Panc1 (cell line): ENCODE measurements at regions not wholly inside any gene's neighbourhood (a gene's known extent, or its start where the extent isn't known, plus 50 kb on each side); places are given as distances from the start of the nearest gene placed in this dataset.

Experiments used
- ATAC-seq: fragments of 200-7000 bp; cut with Tn5 transposase; 2 replicates; pipeline ENCODE4 v1.9.1; 2020; ENCODE audit warnings: mild to moderate bottlenecking, moderate library complexity
- BruUV-seq: library from RNA; stranded (reverse); fragments of 400-500 nt; replicated peaks from 2 replicates; lab custom pipeline; 2021; lab: Mats Ljungman, UMichigan
- CTCF ChIA-PET: fragments of 300-600 bp; sonication (Branson Sonifier 250); formaldehyde crosslinking; loops from one replicate; lab custom pipeline; 2022; ENCODE audit warnings: antibody characterized with exemption; lab: Charles Lee
- POLR2A ChIA-PET: fragments of 300-600 bp; sonication (Branson Sonifier 250); formaldehyde crosslinking; loops from one replicate; lab custom pipeline; 2022; ENCODE audit warnings: antibody characterized with exemption; lab: Charles Lee
- DNase-seq: peaks from one replicate; pipeline ENCODE4 v3.0.0-alpha.2; 2010; ENCODE audit warnings: low read depth, low spot score
- H3K27ac ChIP-seq: 2 replicates; pipeline ENCODE4 v1.5.1; 2011; ENCODE audit warnings: mild to moderate bottlenecking, low read length, inconsistent platforms
- H3K27me3 ChIP-seq: fragments of 200-500 bp; sonication (Bioruptor generic); 2 replicates; pipeline ENCODE4 v1.6.0; 2014; ENCODE audit warnings: low read length, inconsistent platforms; ENCODE audit not compliant: control insufficient read depth, insufficient read depth
- H3K36me3 ChIP-seq: fragments of 200-500 bp; sonication (Bioruptor generic); 2 replicates; pipeline ENCODE4 v1.5.1; 2014; ENCODE audit warnings: inconsistent platforms, mild to moderate bottlenecking, low read length, moderate library complexity; ENCODE audit not compliant: control insufficient read depth, insufficient read depth
- H3K4me1 ChIP-seq: 2 replicates; pipeline ENCODE4 v1.5.1; 2011; ENCODE audit warnings: inconsistent platforms, mild to moderate bottlenecking, low read length, moderate library complexity; ENCODE audit not compliant: control insufficient read depth, insufficient read depth
- H3K4me3 ChIP-seq, 2 experiments: 2 replicates each; pipeline ENCODE4 v1.5.1; 2011 to 2012; ENCODE audit warnings: low read depth in 2 of 2, low read length in 2 of 2, mild to moderate bottlenecking in 2 of 2, inconsistent platforms in 1 of 2, moderate library complexity in 1 of 2
- H3K9me3 ChIP-seq: fragments of 200-500 bp; sonication (Bioruptor generic); 2 replicates; pipeline ENCODE4 v1.5.1; 2014; ENCODE audit warnings: low read depth, mild to moderate bottlenecking, inconsistent platforms, low read length, moderate library complexity; ENCODE audit not compliant: control insufficient read depth, insufficient read depth
- CTCF ChIP-seq: fragments of 450-650 bp; IDR thresholded peaks from 2 replicates; pipeline ENCODE4 v1.5.1; 2017; ENCODE audit warnings: mild to moderate bottlenecking
- POLR2AphosphoS5 ChIP-seq: IDR thresholded peaks from 2 replicates; pipeline ENCODE4 v1.6.1; 2012; ENCODE audit warnings: mild to moderate bottlenecking, low read depth, low read length, moderate library complexity
- REST ChIP-seq, 2 experiments: IDR thresholded peaks; 2 replicates each; pipeline ENCODE4 v1.6.1; 2011 to 2012; ENCODE audit warnings: low read depth in 2 of 2, control low read depth in 1 of 2, low read length in 1 of 2, mild to moderate bottlenecking in 1 of 2, moderate library complexity in 1 of 2; ENCODE audit not compliant: insufficient read depth in 1 of 2
- SIN3A ChIP-seq: IDR thresholded peaks from 2 replicates; pipeline ENCODE4 v1.6.1; 2012; ENCODE audit warnings: low read depth, mild to moderate bottlenecking, low read length, moderate library complexity, borderline replicate concordance; ENCODE audit not compliant: insufficient read depth
- TCF7L2 ChIP-seq: IDR thresholded peaks from 2 replicates; pipeline ENCODE4 v1.6.1; 2011; ENCODE audit warnings: mild to moderate bottlenecking, low read depth, low read length, inconsistent platforms
- in situ Hi-C: cut with HindIII; loops from 2 replicates; pipeline ENCODE4 v1.10.0; 2016; ENCODE audit warnings: low sequenced_read_pairs, low pct_unique_long_range_greater_than_20kb
- intact Hi-C: fragments of 100-400 bp; cut with micrococcal nuclease; formaldehyde crosslinking; loops from one replicate; pipeline ENCODE4 v1.10.0; 2022; ENCODE audit not compliant: unreplicated experiment

GRCh38 chr1:38267037-38268036 is 220.7 kb upstream of the POU3F1 start:
- CTCF ChIA-PET, result no interaction called here
- no TSS peak for BruUV-seq

GRCh38 chr1:38266197-38266520 is 219.6 kb upstream of the POU3F1 start:
- Histone ChIP-seq H3K4me1 (no peaks in the 10 kb centered on the region), H3K27ac (no peak overlapping the region), H3K36me3 (no peaks in the 10 kb centered on the region), H3K4me3 (no peak overlapping the region), H3K27me3 (peaks cover 2% of the 10 kb centered on the region; the same call in 1 of the 2 replicates), H3K9me3 (no peaks in the 10 kb centered on the region)
- no TSS peak for BruUV-seq
- DNase-seq, result no peak
- in situ Hi-C loops, result no loop called here
- ChIA-PET CTCF (no interaction called here), POLR2A (no interaction called here)
- TF ChIP-seq CTCF (no peak), TCF7L2 (no peak), SIN3A (no peak), REST (IDR thresholded peaks at IDR 0.05; ENCODE audit: insufficient read depth in 1 of 2, low read depth in 2 of 2, low read length in 1 of 2) (no peak), POLR2AphosphoS5 (no peak)
- no peak for ATAC-seq
- intact Hi-C loops, result no loop called here

More at GRCh38 chr1:38267037-38268036, 220.7 kb upstream of the POU3F1 start:
- no peak for TF ChIP-seq REST (IDR thresholded peaks at IDR 0.05; ENCODE audit: insufficient read depth in 1 of 2, low read depth in 2 of 2, low read length in 1 of 2)
- TF ChIP-seq TCF7L2, result no peak
- TF ChIP-seq CTCF, result no peak
- no peak for TF ChIP-seq SIN3A
- no peak for TF ChIP-seq POLR2AphosphoS5
- no peaks in the 10 kb centered on the region for H3K9me3 ChIP-seq
- DNase-seq (no peak), ATAC-seq (no peak)
- H3K4me1 ChIP-seq, result no peaks in the 10 kb centered on the region
- in situ Hi-C loops, result no loop called here
- 0 out of 2 replicates have a peak, but pooled peaks cover 2% of the 10 kb centered on the region for H3K27me3 ChIP-seq
- intact Hi-C loops, result no loop called here
- no peak overlapping the region for H3K4me3 ChIP-seq
- no peaks in the 10 kb centered on the region for H3K36me3 ChIP-seq
- POLR2A ChIA-PET, result no interaction called here
- no peak overlapping the region for H3K27ac ChIP-seq
